Heart left ventricle (tissue), 13 donors: ENCODE measurements at regions not wholly inside any gene's neighbourhood (a gene's known extent, or its start where the extent isn't known, plus 50 kb on each side); places are given as distances from the start of the nearest gene placed in this dataset.

ENCODE experiments used
- CTCF ChIP-seq, 12 donors: fragments of 200-600 bp; sonication (generic) in 4 of 12; IDR thresholded peaks; one replicate each; pipeline versions ENCODE4 v1.5.0 to v1.8.0; 2018 to 2022; ENCODE audit warnings: antibody characterized with exemption in 12 of 12, mild to moderate bottlenecking in 5 of 12
- POLR2A ChIP-seq, 2 donors: fragments of 450-650 bp; IDR thresholded peaks; one replicate each; pipeline ENCODE4 v1.6.1; 2017; ENCODE audit warnings: antibody characterized with exemption in 2 of 2, mild to moderate bottlenecking in 2 of 2, moderate library complexity in 2 of 2
- donor health status: ischemic (EF 13 %, LVEDD 7.1; RV severe dilation, severe dysfunction).
- donor health status: DM: no; HTN: yes; CAD: no.
- donor health status: DM: no; HTN: no; CAD: no.
- donor health status: ischemic (EF 25% LVEDD 6.9; RV normal size, moderate dysfunction).
- donor health status: ischemic (EF 25% LVEDD 5.7; RV mildly dilated, moderate dysfunction).
- donor health status: ischemic (EF 35%, LVEDD 5.7; RV mildly dilated, moderate dysfunction).
- donor health status: nonischemic (EF 11% LVEDD 7.7; RV severe dilation, severe dysfunction).
- donor health status: DM: yes; HTN: yes; CAD: no.
- donor health status: PGD.
- donor health status: ischemic (EF 29% LVEDD 5.4; RV normal size, mild dysfunction).
- donor health status: nonischemic (EF 23%, LVEDD 6.1; RV moderate dilation, normal function).

GRCh38 chrX:46295963-46296362, 249.3 kb downstream of the ZNF674 start:
- TF ChIP-seq CTCF (IDR thresholded peaks at IDR 0.05) (no peak), POLR2A (IDR thresholded peaks at IDR 0.05) (no peak)
